GDM1 (cell line): ENCODE measurements at regions not wholly inside any gene's neighbourhood (a gene's known extent, or its start where the extent isn't known, plus 50 kb on each side); places are given as distances from the start of the nearest gene placed in this dataset.
A peak's percentile ranks its signal among the peaks of the same experiment; 100 is the strongest.
"Not testable (repeated sequence)": the region's sequence is repeated elsewhere in the genome, so short reads cannot be mapped to it uniquely, and the experiment has no call there.

Experiments used
- DNase-seq: peaks from one replicate; lab custom pipeline; 2025; lab: John Stamatoyannopoulos, UW

DNA sequence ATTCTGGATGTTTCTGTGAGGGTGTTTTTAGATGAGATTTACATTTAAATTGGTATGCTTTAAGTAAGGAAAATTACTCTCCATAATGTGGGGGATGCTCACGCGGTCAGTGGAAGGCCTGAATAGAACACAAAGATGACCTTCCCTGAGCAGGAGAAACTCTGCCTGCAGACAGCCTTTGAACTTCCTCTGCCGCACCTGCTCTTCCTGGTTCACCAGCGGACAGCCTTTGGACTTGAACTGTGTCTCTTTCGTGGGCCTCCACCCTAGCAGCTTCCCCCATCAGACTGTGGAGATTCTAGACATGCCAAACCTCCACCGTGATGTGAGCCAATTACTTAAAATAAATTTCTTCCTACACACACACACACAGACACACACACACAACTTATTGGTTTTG lies 210.7 kb downstream of the EFCAB11 start:
- DNase-seq: no peak

DNA sequence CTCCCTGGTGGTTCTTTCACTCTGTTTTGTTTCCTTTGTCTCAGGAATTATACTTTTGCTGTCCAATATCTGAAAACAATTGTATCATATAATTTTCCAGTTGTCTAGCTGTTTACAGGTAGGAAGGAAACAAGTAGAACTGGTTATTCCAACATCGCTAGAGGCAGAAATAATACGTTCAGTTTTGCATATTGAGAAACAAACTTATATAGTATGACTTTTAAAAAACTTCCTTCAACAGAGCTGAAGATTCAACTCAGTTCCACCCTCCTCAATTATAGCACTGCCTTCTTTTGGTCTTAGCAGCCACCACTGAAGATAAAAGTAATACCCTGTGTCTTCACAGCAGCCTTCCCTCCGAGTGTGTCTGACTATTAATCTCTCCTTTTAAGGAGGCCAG lies 214.3 kb downstream of the EFCAB11 start:
- no peak for DNase-seq

DNA sequence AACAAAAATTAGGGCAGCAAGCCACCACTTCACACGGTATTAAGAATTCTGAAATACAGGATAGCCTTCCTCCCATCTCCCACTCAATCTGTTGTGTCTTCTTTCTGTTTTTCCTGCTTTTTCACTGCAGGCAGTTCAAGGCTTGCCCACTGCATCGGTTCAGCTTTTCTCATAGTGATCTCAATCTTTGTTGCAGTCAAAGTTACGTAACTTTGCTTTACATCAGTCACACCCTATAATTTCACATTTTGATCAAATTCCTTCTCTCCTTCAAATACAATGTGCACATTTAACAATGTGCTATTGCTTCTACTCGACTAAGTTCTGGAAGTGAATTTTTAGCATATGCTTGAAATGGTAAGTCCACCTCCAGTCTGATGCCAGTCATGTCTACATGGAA lies 217.6 kb downstream of the EFCAB11 start:
- DNase-seq: no peak

DNA sequence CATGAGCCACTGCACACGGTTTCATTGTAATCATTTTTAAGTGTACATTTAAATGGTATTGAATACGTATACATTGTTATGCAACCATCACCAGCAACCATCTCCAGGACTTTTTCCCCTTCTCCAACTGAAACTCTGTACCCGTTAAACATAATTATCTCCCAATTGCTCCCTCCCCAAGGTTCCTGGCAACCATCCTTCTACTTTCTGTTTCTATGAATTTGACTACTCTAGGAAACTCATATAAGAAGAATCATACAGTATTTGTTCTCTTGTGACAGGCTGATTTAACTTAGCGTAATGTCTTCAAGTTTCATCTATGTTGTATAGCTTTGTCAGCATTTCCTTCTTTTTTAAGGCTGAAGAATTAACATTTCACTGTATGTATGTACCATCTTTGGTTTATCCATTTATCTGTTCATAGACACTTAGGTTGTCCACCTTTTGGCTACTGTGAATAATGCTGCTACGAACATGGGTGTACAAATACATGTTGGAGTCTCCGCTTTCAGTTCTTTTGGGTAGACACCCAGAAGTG lies 223.1 kb downstream of the EFCAB11 start:
- no peak for DNase-seq

DNA sequence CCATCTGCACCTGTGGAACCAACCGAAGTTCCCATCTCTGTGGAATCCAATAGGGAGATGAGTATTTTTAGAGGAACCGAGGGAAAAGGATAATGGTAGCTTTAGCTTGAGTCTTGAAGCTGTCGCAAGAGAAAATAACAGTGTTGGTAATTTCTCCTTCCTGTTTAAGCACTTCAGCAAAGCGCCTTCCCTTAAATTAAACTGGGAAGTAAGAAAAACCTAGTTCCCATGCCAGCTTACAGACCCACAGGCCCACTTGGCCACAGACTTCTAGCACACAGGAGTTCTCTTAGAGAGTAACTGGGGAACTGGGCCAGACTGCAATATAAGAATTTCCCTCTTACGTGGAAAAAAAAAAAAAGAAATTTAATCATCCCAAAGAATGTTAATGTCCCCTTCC lies 223.8 kb downstream of the EFCAB11 start:
- DNase-seq: peak; percentile 37

DNA sequence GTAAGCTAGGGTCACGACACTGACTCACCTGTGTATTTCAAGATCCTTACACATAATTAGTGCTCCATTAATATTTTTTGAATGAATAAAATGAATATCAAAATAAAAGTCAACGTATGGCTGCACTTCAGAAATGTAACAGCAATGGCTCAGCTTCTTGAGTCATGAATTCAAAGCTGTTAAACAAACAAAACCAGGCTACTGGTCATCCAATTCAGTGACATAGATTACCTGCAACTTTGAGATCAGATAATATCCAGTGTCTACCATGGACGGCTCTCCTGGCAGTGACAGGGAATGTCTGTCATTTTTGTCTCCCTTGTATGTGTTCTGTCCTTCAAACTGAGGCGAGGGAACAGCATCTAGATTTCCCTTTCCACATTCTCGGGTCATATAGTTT lies 225.6 kb downstream of the EFCAB11 start:
- DNase-seq: no peak

DNA sequence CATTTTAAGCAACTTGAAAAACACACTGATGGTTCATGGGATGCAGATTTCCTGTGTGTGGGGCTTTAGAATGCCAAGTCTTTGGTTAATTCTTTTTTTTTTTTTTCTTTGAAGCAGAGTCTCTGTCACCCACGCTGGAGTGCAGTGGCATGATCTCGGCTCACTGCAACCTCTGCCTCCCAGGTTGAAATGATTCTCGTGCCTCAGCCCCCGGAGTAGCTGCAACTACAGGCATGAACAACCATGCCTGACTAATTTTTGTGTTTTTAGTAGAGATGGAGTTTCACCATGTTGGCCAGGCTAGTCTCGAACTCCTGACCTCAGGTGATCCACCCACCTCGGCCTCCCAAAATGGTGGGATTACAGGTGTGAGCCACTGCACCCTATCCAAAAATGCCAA lies 228.3 kb downstream of the EFCAB11 start:
- DNase-seq: not testable (repeated sequence)

DNA sequence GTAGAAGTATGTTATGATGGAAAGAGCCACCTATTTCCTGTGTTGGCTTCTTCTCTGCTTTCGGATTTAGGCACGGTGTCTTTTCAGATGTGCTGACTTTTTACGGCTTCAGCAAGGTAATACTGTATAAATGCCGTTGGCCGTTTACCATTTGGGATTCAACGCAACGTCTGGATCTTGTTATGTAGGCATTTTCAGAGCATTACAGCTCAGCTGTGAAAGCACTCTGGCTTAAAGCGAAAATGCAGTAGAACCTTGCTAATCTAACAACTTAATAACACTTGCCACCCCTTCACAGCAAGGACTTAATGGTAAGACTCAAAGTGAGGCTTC lies 229.9 kb downstream of the EFCAB11 start:
- peak; percentile 6 for DNase-seq

DNA sequence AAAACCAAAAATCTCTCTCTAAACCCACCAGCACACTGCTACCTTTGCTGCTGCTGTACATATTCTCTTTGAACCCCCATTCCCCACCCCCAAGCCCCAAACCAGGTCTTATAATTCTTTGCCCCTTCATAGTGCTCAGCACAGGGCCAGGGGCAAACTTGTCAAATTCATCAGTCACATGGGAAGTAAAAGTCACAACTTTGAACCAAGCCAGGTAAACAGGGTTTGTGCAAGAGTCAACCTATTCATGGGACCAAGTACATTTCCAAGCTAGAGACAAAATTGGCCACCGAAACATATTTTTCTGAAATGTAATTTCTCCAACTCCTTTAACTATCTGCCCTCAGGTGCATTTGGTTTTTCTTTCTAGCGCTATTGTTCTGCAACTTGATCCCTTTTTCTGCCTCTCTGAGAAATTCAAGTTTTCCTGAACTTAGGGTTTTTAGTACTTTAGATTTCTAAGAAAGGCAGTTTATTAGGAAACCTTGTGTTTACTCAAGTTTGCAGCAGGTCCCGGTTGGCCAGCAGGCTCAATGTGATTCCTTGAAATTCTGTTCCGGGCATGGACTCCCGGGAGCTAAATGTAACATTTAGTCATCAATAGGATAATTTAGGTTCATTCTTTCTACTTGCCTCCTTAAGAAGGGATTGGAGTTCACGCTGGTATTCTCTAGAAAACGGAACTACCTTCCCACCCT lies 230.5 kb downstream of the EFCAB11 start:
- DNase-seq: no peak

DNA sequence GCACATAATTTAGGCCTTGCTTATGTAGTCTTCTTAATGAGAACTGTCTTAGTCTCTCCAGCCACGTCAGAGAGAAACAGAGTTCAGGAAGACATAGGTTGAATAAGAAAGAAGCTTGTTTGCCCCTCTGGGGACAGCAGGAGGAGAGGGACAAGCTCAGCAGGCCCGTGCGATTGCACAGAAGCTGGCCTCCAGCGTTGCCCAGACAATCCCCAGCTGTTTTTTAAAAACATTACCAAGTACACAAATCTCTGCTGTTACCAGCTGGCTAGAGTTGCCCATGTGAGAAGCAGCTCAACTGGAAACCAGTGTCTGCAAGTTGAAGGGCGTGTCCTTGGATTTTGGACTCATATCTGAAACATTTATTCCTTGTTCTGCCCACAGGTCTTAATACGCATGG lies 232.6 kb downstream of the EFCAB11 start:
- no peak for DNase-seq

DNA sequence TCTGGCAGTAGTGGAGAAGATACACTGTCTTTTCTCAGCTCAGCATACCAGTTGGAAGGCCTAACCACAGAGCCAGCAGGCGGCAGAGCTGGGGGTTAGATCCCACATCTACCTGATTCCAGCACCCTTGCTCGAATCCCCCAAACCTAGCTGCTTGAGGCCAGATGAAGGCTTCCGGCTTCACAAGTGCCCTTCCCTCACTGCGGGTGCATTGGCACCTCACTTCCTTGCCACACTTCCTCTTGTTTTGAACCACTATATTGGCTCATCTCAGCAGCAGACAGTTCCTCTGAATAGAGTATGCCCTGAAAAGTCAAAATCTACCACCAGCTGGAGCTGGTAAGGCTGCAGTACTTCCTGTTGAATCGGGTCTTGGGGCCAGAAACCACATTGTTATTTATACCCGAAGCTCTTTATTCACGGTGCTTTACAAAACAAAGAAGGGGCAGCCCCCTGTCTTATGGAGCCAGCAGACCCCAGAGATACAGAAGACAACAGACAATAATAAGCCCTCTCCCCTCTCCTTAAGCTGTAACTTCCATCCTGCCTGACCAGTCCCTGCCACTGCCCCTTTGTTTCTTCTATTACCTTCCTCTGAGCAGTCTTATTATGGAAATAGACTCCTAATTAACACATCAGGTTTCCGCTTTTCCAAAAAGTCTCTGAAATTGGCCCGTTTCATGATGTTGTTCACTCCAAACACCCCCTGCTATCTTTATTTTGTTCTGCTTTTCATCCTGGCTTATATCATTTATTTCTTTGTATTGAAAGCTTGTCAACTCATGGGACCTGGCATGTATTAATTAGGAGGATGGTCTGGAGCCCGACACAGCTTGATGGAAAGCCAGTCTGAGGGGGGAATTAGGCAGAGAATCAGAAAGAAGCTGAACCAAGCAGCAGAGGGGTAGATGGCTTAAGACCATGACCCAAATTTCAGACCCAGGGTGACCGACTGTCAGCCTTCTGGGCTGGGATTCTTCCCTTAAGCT lies 233.5 kb downstream of the EFCAB11 start:
- DNase-seq: peak; percentile 94

DNA sequence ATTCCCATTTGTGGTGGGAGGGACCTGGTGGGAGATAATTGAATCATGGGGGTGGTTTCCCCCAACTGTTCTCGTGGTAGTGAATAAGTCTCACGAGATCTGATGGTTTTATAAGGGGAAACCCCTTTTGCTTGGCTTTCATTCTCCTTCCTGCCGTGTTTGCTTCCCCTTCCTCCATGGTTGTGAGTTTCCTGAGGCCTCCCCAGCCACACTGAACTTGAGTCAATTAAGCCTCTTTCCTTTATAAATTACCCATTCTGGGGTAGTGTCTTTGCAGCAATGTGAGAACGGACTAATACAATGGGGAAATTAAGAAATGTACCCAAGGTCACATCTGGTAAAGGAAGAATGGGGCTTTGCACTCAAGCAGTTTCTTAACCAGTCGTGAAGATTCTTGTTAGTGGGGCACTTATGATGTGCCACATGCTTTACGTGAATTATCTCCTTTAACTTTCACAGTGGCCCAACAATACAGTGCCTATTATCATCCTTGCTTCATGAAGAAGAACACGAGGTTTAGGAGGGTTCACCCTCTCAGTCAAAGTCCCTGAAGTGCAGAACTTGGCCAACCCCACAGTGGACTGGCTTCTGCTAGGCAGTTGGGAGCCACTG lies 234.3 kb downstream of the EFCAB11 start:
- peak; percentile 32 for DNase-seq

DNA sequence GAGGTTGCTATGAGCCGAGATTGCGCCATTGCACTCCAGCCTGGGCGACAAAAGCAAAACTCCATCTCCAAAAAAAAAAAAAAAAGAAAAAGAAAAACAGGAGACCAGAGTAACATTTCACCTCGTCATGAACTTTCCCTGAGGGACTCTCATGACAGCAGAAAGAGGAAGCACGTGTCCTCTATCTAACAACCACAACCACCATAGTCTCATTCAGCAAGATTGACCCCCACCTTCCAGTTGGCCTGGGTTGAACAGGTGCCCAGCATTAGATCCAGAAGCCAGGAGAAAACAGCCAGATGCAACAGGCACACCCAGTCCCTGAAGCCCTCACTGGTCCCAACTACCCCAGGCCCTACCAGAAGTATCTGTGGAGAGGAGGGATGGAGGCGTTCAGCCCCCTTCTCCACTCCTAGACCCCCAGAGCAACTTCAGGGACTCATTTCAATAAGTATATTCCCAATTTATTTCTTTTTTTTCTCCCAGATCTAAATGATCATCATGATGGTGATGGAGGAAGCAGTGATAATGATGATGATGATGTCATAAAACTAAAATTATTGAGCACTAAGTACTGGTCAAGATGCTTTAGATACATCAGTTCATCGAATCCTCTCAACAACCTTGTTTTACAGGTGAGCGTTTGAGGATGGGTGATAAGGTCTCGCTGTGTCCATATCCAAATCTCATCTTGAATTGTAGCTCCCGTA lies 235.0 kb downstream of the EFCAB11 start:
- DNase-seq: peak; percentile 72

DNA sequence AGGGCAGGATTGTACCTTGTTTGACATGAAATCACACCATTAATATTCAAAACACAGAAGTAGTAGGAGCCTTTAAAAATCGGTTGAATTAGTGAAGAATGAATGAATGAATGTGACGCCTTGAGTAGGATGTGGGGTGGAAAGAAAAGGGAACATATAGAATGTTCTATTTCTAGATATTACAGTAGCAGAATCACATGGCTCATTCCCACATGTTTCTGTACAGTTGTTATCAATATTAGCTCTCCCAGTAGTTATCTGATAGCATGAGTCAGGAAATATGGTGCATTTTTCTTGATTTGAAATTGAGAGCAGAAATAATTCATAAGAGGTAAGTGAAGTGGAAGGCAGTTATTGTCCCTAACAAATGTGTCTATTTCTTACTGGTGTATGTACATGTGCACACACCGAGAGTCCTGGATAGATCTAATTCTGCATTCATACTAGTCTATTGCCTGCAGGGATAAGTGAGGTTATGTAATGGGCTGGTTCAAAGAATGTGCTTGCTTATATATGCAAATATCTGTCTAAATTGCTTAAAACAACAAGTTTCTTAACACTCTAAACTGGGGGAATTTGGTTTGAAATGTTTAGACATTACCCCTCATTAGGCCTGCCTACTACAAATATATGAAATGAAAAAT lies 245.4 kb downstream of the EFCAB11 start:
- DNase-seq: no peak

DNA sequence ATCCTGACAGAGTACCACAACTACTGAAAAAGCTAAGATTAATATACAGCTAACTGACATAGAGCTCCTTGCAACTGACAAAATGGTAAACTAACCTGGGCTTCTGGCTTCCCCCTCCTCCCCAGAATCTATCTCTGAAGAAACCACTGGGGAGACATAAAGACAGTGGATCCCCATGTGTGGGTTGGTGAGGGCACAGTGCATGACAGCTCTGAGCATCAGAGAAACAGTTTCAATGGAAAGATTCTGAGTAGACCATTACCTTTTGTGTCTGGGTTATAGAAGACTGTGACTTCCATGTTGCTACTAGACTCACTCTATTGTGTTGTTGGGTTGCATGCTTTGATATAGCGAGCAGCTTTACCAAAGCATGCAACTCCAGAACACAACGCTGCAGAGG lies 247.4 kb downstream of the EFCAB11 start:
- DNase-seq: no peak

DNA sequence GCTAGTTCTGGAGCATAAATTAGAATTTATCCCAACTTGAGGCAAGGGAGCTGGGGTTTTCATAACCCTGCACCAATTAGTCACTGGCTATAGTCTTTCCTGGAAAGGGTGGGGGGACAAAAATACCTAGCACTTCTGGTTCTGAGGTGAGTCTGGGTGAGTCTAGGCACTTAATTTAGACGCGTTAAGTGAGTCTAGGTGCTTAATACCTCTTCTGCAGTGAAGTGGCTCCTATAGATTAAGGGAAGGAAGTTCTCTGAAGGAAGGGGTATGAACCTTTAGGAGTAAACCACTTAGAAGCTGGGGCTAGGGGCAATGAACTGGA lies 251.7 kb downstream of the EFCAB11 start:
- DNase-seq: no peak

DNA sequence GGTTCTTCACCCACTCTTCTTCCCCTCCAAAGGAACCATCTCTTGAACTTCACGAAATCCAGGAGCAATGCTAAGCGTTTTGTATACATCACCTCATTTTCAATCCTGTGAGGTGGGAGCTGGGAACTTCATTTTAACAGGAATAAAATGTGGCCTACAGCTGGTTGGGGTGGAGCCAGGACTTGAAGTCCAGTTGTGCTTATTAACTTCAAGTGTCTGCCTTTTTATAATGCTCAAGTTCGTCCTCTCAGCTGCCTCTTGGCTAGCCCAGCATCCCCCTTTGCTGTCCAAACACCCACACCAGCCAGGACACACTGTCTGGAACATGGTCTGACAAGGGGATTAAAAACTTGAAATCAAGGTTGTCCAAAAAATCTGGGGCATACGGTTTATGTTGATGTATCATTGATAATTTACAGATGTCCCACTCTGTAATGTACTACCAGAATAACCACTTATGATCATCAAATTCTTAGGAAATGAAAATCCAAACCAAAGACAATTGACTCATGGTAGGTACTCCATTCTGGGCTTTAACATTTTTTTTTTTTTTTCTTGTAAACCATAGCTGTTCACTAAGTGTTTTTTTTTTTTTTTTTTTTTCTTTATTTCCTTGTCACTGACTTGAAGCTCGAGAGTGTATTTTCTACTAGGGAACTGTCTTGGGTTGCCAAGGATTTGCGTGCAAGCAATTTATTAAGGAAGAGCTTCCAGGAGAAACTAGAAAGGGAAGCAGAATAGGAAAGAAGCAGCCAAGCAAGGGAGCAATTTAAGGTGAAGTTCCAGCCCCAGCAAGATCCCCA lies 252.3 kb downstream of the EFCAB11 start:
- DNase-seq: no peak

DNA sequence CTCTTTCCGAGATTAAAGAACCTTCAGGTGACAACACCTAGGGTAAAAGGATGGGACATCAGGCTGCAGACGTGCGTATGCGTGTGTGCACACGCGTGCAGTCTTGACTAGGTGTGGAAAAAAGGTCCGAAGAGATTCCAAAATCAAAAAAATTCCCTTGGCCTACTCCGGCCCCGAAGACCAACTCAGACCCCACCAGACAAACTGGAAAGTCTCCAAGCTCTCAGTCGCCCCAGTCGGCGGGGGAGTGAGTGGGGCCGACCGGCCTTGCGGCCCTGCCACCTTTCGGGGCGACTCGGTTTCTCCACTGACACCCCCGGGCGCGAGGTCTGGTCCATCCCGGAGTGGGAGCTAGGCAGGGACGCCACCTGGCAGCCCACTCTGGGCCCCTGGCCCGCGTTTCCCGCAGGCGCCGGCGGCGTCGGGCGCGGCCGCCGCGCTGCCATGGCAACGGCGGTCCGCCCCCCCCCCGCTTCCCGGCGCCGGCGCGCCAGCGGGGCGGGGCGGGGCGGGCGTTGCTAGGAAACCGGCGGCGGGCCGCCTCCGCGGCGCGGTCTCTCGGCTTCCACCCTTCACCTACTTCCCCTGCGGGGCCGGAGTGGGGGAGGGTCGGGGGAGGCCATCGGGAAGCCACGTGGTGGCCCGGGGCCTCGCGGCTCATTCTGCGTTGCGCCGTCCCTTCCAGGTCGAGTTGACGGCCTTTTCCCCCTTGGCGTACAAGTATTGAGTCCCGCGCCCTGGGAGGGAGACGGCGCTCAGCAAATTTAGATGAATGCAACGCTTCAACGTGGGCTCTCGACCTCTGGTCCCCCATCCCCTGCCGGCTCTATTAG lies 253.1 kb downstream of the EFCAB11 start:
- DNase-seq: no peak

DNA sequence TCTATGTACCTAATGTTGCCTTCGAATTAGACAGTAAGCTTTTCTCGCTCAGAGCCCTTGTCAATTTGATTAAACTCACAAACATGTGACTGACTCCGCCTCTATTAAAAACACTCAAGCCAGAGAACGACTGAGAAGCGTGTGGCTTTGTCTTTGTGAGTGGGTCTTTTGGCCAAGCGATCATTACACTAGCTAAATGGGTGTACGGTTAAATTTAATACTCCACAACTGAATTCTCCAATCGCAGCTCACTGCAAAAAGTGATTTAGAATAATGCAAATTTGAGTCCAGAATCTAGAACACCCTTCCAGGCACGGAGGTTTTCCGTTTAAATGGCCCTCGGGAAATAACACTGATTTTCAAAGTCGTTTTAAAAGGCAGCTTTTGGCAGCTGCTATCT lies 253.7 kb downstream of the EFCAB11 start:
- no peak for DNase-seq

DNA sequence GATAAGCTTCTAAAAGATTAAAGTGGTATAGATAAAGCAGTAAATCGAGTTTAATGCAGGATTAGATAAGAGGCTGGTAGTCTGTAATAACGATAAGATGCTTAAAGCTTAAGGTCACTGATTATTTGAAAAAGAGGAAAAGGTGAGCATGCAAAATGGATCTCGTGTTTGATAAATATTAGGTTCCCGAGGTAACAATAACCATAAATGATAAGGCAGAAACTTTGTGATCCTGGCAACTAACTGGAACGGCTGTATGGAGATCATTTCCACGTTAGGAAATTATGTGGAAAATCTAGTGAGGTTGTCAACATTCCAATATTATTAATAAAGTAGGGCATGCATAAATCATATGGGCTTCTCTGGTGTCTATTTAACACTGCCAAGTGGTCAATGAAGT lies 255.5 kb downstream of the EFCAB11 start:
- DNase-seq: no peak
